HG02884 (cell line): ENCODE measurements at regions not wholly inside any gene's neighbourhood (a gene's known extent, or its start where the extent isn't known, plus 50 kb on each side); places are given as distances from the start of the nearest gene placed in this dataset.
"Not testable (repeated sequence)": the region's sequence is repeated elsewhere in the genome, so short reads cannot be mapped to it uniquely, and the experiment has no call there.

Source experiments
- ATAC-seq: cut with Tn5 transposase; IDR thresholded peaks from one replicate; pipeline ENCODE4 v1.9.1; 2021; ENCODE audit warnings: mild to moderate bottlenecking, moderate library complexity; ENCODE audit not compliant: unreplicated experiment

DNA sequence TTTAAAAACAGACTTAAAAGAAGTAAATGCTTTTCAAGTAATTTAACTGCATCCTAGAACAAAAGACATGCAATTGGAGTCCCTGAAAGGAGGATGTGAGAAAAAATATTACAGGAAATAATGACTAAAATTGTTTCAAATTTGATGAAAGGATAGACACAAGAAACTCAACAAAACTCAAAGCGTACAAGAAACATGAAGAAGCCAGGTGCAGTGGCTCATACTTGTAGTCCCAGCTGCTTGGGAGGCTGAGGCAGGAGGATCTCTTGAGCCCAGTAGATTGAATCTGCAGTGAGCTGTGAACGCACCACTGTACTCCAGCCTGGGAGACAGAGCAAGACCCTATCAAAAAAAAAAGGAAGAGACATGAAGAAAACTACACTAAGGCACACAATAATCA lies 118.1 kb upstream of the SLC39A10 start:
- ATAC-seq: no peak

DNA sequence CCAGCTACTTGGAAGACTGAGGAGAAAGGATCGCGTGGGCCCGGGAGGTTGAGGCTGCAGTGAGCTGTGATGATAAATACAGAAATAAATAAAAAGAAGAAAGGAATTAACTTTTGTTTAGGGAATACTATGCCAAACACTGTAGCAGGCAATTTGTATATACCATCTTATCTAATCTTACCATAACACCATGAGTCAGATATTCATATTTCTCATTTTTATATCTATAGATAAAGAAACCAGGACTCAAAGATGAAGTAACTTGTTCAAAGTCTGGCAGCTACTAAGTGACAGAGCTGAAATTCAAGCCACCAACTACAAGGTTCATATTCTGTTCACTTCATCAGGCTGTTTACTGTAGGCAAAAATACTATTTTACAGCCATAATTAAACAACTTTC lies 119.2 kb upstream of the SLC39A10 start:
- ATAC-seq: no peak

DNA sequence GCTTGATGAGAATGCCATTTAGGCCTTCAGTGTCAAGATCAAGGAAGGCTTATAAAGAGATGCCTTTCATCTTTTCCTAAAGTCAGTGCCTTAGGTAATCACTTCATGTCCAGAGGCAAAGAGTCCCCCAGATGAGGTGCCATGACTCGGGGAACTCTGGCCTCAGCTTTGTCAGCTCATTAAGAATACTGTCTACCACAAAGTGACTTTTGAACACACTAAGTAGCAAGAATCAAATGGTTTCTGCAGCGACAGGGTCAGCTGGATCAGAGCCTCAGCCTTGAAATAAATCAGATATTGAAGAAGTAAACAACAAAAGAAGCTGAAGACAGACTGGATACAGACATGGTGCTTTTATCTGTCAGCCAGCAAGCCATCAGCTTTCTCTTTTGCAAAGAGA lies 120.1 kb upstream of the SLC39A10 start:
- ATAC-seq: no peak

DNA sequence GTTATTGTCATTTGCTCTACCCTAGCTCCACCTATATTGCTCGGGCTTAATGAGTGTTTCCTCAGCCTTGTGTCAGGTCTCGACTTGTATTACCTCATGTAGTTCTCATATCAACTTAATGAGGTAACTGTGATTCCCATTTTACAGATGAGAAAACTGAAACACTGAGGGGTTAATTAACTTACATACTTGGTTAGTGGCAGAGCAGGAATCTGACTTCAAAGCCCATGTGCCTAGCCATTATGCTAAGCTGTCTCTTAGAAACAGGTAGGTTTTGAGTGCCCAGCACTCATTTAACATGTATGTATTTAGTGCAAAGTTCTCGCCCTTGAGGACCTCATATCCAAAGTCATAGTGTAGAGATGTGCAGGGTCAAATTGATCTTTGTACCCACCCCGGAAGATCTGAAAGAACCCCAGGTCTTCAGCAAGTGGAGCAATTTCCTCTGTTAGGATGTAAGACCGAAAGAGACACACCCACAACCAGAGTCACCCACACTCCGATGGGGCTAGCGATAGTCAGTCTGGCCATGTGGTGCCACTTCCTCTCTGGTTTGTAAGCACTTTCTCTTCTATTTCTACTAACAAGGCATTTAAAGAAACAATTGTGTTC lies 121.0 kb upstream of the SLC39A10 start:
- ATAC-seq: peak; percentile 81

DNA sequence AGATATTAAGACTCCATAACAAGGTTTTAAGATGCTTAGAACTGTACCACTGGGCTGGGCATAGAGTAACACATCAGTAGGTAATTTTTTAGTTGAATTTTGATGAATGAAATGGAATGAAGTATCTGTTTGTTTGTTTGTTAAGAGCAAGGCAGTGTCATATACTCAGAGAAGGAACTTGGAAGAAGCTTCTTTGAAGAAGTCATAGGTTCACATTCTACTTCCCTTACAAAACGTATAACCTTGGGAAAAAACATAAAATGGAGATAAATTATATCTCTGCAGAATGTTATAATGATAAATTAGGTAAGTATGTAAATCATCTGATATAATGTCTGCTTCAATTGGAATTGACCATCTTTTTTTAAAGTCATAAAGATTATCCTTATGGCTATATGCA lies 122.1 kb upstream of the SLC39A10 start:
- no peak for ATAC-seq

DNA sequence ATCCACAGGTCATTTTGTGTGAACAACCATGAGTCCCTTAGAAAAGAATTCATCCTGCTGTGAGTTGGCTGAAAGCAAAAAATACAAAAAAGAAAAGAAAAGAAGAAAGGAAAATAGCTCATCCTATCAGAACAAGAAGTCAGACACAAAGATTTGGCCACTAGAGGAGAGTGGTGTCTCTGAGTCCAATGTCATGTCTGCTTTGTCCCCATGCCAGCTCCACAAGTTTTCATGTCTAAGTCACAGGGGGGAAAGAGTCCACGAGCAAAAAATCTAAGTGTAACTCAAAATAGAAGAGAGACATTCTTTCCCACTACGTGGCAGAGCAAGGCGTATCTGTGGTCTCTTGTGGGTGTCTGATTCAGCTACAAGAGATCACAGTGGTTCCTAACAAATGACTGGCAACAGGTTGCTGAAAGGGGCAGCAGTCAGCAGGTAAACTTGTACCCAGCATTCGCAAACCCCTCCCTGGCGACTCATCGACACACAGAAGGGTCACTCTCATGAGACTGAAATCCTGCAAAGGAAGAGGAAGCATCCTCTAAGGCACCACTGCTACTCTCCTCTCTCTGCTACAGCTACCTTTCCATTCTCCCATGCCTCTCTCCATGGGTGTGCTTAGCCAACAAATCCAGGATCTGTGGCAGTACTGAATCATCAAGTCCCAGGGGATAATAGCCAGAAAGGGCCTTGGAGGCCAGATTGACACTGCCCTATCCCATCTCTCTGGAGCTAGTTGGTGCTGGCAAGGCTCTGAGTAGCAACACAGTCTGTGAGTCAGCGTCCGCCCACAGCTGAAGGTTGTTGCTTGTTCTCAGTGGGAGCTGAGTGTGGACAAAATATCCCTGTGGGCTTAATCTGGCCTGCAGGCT lies 123.0 kb upstream of the SLC39A10 start:
- peak; percentile 31 for ATAC-seq

DNA sequence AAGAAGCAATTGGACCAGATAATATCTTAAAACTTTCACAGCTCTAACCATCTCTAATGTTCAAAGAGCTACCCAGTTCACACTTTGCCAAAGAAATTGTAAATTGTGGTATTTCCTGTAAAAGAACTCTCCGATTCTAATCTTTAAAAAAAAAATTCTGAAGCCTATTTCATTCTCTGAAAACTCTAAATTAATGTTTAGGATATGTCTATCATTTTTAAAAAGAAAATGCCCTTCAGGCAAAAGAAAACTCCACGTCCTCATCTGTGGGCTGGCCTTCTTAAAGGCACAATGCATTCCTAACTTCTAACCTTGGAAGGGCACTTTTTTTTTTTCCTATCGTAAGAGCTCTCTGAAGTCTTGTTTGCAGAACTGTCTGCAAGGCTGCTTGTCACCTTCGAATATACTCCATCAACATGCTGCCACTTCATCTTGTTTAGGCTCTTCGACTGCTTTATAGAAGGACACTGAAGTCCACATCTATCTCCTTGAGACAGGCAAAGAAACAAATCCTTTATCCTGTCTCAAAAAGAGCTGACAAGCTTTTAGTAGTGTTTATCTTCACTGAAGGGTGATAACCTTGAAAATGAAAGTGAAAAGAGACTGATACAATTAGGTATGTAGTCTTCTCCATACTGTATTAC lies 124.3 kb upstream of the SLC39A10 start:
- ATAC-seq: peak; percentile 31

DNA sequence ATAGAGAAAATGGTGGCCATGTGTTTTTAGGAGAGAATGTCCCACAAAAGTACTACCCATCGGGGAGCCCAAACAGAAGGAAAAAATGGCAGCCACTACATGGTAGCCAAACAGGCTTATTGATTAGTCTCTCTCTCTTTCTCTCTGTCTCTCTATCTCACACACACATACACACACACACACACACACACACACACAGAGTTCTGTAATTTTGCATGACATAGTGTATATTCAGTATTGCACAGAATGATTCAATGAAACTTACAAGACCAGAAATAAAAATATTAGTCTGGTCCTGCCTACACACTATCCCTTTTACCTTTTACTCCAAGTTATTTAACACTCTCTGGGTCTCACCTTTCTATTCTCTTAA lies 124.8 kb upstream of the SLC39A10 start:
- ATAC-seq: no peak

DNA sequence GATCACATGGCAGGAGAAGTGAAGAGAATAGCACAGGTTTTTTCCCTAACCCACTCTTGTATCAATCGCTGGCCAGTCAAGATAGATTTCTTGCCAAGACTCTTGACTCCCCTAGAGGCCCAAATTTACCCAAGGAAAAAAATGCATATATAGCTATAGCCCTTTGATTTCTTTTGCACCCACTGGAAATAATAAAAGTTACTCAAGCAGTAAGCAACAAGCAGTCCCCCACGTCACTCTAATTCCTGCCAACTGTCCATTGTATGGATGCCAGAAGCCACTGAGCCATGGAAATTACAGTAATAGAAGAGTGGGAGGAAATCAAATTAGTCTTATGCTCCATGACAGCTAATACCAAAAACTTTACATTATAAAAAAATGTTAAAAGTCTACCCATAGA lies 125.3 kb upstream of the SLC39A10 start:
- no peak for ATAC-seq

DNA sequence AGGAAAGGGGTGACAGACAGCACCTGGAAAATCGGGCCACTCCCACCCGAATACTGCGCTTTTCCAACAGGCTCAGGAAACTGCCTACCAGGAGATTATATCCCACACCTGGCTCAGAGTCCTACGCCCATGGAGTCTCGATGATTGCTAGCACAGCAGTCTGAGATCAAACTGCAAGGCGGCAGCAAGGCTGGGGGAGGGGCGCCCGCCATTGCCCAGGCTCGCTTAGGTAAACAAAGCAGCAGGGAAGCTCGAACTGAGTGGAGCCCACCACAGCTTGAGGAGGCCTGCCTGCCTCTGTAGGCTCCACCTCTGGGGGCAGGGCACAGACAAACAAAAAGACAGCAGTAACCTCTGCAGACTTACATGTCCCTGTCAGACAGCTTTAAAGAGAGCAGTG lies 133.8 kb upstream of the SLC39A10 start:
- ATAC-seq: not testable (repeated sequence)

DNA sequence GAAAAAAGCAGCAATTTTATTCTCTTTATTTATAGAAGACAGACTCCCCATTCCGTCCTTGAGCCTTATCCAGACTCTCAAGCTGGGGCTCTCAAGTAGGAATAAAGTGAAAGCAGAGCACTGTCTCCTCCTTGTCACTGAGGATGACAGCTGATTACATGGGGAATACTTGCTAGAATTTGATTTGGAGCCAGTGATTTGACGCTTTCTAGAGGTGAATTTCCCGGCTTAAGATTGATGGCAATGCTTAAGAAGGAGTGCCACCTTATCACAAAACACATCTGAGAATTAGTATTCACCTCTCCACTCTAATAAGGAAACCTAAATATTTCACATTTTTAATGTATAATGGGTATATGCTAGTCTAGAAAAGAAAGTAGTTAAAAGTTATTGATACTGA lies 135.4 kb upstream of the SLC39A10 start:
- ATAC-seq: no peak

DNA sequence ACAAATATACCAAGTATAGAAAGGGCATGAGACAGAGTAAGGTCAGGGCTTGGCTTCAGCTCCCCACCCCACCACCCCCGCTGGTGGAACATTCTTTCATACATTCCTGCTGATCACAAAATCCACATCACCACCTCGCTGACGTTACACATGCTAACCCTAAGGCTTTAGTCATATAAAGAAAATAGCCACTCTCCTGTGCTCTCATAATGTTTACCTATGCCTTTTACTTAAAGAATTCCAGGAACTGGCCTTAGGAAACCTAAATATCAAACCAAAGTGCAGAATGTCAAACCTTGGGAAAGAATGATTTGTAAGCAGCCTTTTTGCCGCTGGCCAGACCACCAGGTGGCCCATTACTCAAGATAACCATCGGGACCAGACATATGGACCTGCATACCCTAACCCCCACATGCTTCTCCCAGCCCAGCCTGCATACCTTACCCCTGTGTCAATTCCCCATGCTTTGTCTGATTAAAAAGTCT lies 136.3 kb upstream of the SLC39A10 start:
- no peak for ATAC-seq

DNA sequence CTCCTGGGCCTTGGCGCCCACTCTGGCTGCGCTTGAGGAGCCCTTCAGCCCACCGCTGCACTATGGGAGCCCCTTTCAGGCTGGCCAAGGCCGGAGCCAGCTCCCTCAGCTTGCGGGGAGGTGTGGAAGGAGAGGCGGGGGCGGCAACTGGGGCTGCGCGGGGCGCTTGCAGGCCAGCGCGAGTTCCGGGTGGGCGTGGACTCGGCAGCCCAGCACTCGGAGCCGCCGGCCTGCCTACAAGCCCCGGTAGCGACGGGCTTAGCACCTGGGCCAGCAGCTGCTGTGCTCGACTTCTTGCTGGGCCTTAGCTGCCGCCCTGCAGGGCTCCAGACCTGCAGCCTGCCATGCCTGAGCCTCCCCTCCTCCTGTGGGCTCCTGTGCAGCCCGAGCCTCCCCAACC lies 141.5 kb upstream of the SLC39A10 start:
- ATAC-seq: no peak

DNA sequence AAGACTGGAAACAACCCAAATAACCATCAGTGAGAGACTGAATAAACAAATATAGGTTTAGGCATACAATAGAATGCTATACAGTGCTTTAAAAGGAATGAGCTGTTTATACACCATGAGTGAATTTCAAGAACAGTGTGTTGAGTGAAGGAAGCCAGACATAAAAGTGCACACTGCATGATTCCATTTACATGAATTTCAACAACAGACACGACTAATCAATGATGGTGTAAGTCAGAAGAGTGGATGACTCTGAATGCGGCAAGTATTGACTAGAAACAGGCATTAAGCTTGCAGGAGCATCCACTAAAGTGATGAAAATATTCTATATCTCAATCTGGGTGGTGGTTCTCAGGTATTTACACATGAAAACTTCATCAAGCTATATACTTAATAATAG lies 142.7 kb upstream of the SLC39A10 start:
- no peak for ATAC-seq

DNA sequence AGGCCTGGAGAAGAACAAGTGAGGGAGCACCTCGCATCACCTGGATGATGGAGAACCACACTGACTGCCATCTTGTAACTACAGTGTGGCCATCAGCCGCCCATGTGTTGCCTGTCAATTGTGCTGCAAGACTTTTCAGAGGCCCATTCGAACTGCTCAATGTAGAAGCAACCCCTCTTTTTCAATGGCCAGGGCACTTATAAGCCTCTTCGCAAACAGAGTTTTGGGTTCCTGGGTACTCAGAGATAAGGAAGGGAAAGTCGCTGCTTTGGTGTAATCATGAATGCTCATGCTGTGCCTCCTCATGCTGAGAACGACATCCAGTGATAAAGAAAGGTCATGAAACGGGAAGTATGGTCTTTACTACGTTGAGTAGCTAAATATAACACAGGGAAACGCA lies 143.9 kb upstream of the SLC39A10 start:
- no peak for ATAC-seq

DNA sequence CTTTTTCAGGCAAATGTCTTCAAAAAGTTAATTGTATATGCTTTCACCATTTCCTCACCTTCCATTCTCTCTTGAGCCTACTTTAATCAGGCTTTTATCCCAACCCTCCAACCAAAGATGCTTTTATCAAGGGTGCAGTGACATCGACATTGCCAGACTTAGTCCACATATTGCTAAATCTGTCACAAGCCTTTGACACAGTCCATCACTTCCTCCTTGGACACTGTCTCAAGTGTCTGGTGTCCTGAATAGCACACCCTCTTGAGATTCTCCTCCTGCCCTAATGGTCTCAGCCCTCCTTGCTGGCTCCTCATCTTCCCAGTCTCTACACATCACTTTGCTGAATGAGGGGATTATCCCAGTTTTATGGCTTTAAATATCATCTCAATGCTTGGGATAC lies 147.5 kb upstream of the SLC39A10 start:
- no peak for ATAC-seq

DNA sequence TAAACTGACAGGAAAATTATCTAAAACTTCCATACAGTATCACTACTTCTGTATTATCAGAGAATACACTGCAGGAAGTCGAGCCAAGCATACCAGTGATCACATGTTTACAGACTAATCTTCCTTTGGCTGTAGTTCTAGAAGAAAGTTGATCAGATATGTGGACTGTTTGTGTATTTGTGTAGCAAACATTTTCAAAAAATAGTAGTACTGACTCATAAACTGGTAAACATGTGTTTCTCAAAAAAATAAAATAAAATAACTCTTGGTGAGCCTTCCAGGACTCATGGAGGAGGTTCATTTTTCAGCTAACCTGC lies 148.9 kb upstream of the SLC39A10 start:
- ATAC-seq: no peak

DNA sequence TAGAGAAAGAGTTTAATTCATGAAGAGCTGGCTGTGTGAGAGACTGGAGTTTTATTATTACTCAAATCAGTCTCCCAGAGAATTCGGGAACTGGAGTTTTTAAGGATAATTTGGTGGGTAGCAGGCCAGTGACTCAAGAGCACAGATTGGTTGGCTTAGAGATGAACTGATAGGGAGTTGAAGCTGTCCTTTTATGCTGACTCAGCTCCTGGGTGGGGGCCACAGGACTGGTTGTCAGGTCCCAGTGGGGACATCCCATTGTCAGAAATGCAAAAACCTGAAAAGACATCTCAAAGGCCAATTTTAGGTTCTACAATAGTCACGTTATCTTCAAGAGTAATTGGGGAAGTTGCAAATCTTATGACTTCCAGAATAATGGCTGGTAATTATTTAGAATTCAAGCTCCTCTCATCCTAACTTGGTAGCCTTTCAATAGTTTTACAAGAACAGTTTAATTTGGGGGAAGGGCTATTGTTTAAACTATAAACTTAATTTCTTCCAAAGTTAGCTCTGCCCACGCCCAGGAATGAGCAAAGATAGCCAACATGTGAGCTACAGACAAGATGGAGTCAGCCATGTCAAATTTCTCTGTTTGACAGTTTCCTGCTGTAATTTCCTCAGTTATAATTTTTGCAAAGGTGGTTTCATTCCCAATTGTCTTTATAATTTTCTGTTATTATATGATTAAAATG lies 149.4 kb upstream of the SLC39A10 start:
- no peak for ATAC-seq

DNA sequence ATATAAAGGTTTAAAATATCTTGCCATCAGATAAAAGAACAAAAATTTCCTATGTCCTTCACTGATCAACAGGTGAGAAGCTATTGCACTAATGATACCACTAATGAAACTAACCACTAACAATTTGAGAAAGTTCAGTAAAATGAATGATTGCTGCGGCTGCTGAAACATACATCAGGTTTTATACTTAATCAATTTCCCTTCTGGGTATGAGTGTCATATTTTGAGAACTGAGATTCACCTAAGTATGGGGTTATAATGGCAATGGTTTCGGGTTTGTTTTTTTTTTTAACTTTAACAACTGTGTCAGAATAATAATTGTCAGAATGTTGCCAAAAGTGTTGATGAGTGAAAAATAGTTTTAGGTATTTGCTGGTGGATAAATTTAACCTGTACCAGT lies 151.3 kb upstream of the SLC39A10 start:
- ATAC-seq: peak; percentile 89

DNA sequence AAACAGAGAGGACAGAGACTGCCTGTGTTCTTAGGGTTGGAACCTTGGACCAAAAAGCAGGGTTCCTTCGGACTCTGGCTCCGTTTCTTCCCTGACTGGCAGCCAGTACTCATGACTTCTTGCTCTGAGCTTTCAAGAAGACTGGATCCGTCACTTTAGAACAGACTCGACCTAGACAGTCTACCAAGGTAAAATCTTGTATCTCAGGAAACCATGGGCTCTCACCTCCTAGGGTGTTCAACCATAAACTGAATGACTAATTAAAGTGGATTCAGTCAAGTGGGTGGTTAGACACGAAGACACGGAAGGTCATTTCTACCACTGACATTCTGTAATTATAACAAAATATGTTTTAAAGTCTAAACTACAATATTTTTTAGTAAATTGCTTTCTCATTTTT lies 153.8 kb upstream of the SLC39A10 start:
- no peak for ATAC-seq

DNA sequence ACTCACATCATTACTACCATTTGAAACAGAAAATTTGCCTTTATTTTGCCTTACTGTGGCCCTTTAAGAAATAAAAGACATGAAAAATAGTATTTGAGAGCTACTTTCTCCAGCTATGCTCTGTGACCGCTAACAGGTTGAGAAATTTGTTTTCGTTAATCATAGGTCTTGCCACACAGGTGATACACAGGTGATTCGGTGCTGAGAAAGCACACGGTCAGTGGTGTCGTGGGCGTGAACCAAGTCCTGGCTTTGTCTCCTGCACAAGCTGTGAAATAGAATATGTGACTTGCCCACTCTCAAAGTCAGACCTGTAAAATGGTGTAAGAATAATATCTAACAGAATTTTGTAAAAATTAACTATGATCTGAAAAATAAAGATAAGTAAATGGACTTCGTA lies 155.3 kb upstream of the SLC39A10 start:
- no peak for ATAC-seq

DNA sequence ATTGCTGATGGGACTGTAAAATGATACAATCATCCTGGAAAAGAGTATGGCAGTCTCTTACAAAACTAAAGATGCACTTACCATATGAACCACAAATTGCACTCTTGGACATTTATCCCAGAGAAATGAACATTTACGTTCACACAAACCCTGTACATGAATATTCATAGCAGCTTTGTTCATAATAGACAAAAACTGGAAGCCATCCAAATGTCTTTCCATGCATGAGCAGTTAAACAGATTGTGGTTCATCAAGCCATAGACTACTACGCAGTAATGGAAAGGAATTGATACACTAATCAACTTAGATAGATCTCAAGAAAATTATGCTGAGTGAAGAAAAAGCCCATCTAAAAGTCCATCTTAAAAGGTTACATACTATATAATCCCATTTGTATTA lies 156.1 kb upstream of the SLC39A10 start:
- ATAC-seq: no peak
